AG08395 (cell line): ENCODE measurements at regions not wholly inside any gene's neighbourhood (a gene's known extent, or its start where the extent isn't known, plus 50 kb on each side); places are given as distances from the start of the nearest gene placed in this dataset.

Experiments used
- DNase-seq: peaks from one replicate; pipeline ENCODE4 v3.0.0; 2012; ENCODE audit warnings: mixed read lengths, low spot score

DNA sequence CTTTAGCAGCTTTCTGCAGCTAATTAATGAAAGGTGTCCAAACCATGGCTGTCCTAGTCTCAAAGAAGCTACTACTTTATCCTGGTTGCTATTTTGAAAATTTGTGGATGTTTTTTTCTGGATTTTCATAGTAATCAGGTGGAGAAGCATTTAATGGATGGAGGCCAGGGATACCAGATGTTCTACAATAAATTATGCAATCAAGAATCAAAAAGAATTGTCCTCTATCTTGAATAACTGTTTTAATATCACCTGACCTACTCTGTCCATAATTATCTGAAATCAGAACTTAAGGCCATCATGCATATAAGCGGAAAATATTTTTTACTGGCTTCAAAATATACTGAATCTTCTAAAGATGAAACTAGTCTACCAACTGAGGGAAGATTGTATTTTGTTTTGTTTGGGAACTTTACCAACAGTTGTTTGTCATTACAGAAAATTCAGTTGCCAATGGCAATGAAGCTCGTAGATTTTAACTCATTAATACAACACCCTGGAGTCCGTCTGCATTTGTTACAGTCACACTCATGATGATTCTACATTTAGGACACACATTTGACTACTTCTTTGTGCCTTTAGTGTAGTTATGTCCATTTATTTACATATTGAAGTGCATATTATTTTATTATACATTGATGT is 762.3 kb upstream of the GRM7 start:
- DNase-seq = no peak

GRCh38 chr3:6099458-6100075 is 761.3 kb upstream of the GRM7 start:
- no peak for DNase-seq

GRCh38 chr3:6105187-6105586 is 755.7 kb upstream of the GRM7 start:
- DNase-seq = no peak

DNA sequence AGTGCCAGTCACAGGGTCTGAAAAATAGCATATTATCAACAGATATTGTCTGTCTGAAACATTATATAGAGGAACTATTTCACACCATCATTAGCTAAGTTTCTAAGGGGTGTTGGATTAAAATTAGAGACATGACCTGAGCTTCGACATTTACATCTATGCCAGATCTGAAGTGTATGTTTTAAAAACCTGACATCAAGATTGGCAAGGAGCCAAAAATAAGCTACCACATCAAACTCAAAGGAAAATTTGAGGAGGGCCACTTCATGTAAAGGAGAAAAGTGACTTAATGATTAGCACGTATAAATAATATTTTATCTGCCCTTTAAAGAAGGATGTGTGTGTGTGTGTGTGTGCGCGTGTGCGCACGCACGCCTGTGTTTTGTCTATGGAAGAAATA is 752.0 kb upstream of the GRM7 start:
- DNase-seq = no peak

GRCh38 chr3:6110451-6110850 is 750.5 kb upstream of the GRM7 start:
- DNase-seq = no peak

GRCh38 chr3:6112546-6112945 is 748.4 kb upstream of the GRM7 start:
- no peak for DNase-seq

DNA sequence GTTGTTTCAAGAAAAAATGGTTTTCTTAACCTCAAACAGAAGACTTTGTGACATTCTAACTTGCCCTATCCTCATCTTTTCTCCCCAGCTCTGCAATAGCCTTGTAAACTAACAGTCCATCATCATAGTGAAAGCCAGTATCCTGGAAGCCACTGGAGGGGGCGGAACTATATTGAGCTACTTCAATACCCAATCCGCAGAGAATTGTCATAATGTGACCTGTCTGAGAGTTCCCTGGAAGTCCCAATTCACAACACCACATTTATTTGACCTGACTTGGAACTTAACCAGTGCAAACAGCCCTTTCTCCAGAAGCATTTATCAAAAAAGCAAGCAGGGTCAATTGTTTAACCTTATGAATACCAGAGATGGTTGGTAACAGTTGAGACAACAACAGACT is 747.6 kb upstream of the GRM7 start:
- no peak for DNase-seq

DNA sequence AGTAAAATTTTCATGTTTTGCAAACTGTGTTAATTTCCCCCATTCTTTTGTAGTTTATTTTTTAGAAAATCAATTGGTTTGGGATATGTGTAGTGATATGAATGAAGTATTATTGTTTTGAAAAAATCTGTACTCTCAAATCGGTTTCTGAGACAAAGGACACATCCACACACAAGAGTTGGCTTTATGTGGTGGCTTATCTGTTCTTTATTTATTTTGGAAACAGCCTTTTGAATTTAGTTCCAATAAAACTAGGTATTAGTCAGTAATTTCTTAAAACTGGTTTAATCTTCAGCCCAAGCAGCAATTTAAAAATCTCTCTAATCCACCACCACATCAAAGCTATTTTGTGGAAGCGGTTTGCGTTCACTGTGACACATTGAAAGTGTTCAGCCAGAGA is 741.5 kb upstream of the GRM7 start:
- DNase-seq = no peak

DNA sequence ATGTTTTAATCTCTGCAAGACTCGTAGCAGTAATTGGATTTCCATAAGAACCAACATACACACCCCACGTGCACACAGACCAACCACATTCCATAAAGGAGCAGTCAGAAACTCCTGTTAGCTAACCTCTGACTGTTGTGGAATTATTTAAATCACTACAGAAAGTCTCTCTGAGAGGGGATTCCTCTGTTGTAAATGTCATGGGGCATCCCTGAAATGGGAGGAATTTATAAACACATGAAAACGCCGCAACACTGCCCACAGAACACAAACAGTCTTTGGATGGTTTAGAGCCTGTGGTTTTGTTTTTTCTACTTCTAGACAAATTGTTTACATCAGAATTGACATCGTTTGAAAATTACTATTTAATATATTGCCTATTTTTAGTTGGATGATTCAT is 740.1 kb upstream of the GRM7 start:
- DNase-seq = no peak

GRCh38 chr3:6124875-6125274 is 736.0 kb upstream of the GRM7 start:
- DNase-seq = no peak

- DNase-seq = no peak
Observed at GRCh38 chr3:6125520-6125919, 735.4 kb upstream of the GRM7 start.

DNA sequence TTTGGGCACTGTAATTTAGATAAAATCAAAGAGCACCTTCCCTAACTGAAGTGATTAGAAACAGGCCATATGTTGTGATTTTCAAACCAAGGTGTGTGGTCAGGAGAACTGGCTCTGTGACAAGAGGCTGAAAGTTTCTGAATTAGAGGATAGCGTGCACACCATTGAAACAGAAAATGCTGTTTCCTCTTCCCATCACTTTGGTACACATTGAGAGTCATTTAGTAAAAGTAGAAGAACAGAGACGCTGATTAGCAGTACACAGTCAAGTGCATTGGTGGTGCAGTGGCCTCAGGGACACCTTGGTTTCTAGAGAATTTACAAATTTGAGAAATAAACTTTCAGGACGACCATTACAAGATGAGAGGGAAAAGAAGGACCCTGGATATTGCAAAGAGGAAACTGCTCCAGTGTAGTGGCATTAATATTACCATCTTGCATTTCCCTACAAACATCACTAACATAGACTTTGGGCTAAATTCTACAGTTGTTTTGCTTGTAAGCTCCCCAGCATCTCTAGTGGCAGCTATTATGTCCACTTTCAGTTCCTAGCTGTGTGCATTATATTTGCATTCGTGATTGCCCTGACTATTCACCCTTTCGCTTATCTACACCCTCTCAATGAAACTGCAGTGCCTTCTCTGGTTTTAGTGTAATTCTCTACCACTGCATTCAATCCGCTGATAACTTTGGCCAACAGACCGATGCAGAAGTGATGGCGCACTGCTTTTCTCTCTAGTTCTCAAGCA is 728.1 kb upstream of the GRM7 start:
- DNase-seq = no peak

- DNase-seq = no peak
Observed at GRCh38 chr3:6142707-6143106, 718.2 kb upstream of the GRM7 start.

DNA sequence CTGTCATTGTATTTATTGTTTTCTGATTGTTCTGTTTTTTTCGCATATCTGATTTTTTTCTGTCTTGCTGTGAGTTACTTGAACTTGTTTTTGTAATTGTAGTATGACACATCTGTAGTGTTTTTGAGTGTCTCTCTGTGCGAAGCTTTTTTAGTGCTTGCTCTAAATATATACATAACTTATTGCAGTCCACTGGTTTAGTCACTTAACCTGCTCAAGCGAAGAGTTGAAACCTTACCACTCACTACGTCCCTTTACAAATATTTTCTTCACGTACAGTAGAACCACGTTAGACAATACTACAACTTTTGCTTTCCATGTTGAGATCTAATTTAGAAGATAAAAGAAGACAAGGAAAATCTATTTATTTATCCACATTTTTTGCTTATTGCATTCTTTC is 713.0 kb upstream of the GRM7 start:
- no peak for DNase-seq

DNA sequence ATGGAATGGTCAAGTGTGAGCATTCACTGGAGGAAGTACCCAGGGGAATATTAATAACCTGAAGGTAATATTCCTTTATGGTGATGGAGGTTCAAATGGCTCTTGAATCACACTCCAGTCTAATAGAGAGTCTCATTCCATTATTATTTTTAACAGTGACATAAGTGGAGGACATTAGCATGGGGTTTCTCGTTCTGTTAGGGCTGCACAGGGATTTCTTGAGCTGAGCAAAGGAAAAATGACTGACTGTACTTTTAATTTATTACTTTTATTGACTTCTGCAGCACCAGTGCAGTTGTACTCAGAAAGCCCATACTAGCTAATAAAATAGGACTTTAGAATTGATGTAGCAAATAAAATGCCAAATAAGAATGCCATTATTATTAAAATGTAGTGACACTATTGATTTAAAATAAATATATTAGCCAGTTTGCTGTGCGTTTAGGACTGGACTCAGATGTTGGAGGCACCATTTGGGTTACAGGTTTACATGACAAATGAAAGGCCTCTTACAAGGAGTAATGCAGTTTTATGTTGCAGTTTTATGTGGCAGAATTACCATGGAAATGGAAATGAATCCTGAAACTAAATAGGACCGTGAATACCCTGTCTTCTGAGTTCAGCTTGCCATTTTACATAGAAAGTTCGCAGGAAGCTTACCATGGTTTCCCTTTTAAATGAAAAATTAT is 705.1 kb upstream of the GRM7 start:
- no peak for DNase-seq

DNA sequence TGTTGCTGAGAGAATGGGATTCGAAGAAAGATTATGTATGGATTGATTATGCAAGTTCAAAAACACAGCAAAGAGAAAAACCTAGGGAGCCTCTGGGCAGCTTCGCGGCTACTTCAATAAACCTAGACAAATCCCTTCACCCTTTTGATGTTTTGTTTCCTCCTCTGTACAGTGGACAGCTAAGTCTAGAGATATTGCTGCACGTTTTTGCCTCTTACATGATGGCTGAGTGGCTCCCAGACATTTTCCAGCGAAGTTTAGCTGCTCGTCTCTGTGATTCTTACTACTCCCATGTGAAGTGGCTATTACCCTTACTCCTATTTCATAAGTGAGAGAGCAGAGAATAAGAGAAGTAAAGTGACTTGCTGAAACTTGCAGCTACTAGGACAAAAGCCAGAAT is 695.0 kb upstream of the GRM7 start:
- no peak for DNase-seq

- no peak for DNase-seq
Observed at GRCh38 chr3:6168256-6168655, 692.7 kb upstream of the GRM7 start.

- no peak for DNase-seq
Observed at GRCh38 chr3:6172871-6173642, 687.9 kb upstream of the GRM7 start.

- no peak for DNase-seq
Observed at GRCh38 chr3:6177417-6177816, 683.5 kb upstream of the GRM7 start.

- no peak for DNase-seq
Observed at GRCh38 chr3:6179761-6180160, 681.2 kb upstream of the GRM7 start.

DNA sequence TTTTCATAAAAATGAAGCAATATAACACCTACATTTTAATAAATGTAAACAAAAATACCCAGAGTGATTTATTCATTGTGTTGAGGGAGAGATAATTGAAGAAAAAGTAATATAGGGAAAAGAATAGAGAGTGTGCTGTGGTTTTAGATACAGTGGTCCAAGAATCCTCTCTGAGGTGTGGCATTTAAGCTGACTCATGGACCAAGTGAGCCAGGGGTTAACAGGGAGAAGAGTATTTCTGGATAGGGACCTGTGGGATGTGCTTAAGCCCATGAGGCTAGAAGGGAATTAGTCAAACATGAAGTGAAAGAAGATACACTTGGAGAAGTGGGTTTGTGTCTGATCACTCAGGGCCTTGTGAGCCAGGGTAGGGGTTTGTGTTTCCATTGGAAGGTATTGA is 680.7 kb upstream of the GRM7 start:
- no peak for DNase-seq

DNA sequence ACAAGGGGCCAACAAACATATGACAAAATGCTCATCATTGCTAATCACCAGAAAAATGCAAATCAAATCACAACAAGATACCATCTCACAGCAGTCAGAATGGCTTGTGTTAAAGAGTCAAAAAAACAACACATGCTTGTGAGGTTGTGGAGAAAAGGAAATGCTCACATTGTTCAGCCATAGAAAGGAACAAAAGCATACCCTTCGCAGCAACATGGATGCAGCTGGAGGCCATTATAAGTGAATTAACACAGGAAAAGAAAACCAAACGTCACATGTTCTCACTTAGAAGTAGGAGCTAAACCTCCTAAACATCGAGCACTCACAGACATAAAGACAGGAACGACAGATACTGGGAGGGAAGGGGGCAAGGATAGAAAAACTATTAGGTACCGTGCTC is 678.4 kb upstream of the GRM7 start:
- DNase-seq = no peak
